ENCODE measurements at regions not wholly inside any gene's neighbourhood (a gene's known extent, or its start where the extent isn't known, plus 50 kb on each side); places are given as distances from the start of the nearest gene placed in this dataset.

DNA sequence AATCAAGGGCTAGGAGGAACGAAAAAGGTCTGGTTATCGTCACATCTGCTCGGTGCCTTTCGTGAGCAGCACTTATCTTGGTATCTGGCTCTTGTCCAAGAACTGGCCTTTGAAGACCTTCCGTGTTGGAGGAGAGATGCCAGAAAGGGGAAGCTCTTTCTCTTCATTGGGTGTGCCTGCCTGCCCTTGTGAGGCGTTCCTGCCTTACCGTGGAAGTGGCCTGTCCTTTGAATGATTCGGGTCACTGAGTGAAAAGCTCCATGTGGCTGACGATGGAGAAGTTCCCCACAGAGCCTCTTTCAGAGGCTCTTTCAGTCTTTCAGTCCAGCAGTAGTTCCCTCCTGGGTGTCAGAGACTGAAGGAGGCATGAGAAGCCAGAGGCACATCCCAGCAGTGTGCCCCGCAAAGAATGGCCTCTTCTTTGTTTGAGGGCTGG is 121.5 kb upstream of the SLC10A2 start:
- no peak overlapping the region for H3K27ac ChIP-seq (ENCODE audit: low read depth, low read length, poor library complexity, severe bottlenecking)
- no peak for TF ChIP-seq EZH2 (IDR thresholded peaks at IDR 0.05; ENCODE audit: borderline replicate concordance, low read length)
- TF ChIP-seq, protein P1, sequence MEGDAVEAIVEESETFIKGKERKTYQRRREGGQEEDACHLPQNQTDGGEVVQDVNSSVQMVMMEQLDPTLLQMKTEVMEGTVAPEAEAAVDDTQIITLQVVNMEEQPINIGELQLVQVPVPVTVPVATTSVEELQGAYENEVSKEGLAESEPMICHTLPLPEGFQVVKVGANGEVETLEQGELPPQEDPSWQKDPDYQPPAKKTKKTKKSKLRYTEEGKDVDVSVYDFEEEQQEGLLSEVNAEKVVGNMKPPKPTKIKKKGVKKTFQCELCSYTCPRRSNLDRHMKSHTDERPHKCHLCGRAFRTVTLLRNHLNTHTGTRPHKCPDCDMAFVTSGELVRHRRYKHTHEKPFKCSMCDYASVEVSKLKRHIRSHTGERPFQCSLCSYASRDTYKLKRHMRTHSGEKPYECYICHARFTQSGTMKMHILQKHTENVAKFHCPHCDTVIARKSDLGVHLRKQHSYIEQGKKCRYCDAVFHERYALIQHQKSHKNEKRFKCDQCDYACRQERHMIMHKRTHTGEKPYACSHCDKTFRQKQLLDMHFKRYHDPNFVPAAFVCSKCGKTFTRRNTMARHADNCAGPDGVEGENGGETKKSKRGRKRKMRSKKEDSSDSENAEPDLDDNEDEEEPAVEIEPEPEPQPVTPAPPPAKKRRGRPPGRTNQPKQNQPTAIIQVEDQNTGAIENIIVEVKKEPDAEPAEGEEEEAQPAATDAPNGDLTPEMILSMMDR (IDR thresholded peaks at IDR 0.05; ENCODE audit: low read length) = no peak; the same call in 1 of the 2 replicates
- no peaks in the 10 kb centered on the region for H3K79me2 ChIP-seq (ENCODE audit: insufficient read depth, low read length)
- no peak overlapping the region for H3K4me3 ChIP-seq (ENCODE audit: low read depth, low read length, poor library complexity, severe bottlenecking)
- no peaks in the 10 kb centered on the region for H3K9me3 ChIP-seq (ENCODE audit: low read length)
- no peak overlapping the region for H3K9ac ChIP-seq (ENCODE audit: low read length)
- no peaks in the 10 kb centered on the region for H3K9me2 ChIP-seq (ENCODE audit: low read depth, low read length)
- H3K27me3 ChIP-seq (ENCODE audit: insufficient read depth, low read length) = no peaks in the 10 kb centered on the region
- H2AFZ ChIP-seq (ENCODE audit: low read length) = peak overlapping the region; percentile 69
- H4K20me1 ChIP-seq (ENCODE audit: insufficient read depth, low read length) = no peaks in the 10 kb centered on the region
- H3K36me3 ChIP-seq (ENCODE audit: insufficient read depth, low read length) = no peaks in the 10 kb centered on the region
- peak overlapping the region; percentile 45 for H3K4me2 ChIP-seq (ENCODE audit: low read length)
- H3K4me1 ChIP-seq (ENCODE audit: insufficient read depth, low read length, severe bottlenecking) = peaks cover 12% of the 10 kb centered on the region
- no peaks in the 10 kb centered on the region for H3F3A ChIP-seq (ENCODE audit: insufficient read depth, low read length)

DNA sequence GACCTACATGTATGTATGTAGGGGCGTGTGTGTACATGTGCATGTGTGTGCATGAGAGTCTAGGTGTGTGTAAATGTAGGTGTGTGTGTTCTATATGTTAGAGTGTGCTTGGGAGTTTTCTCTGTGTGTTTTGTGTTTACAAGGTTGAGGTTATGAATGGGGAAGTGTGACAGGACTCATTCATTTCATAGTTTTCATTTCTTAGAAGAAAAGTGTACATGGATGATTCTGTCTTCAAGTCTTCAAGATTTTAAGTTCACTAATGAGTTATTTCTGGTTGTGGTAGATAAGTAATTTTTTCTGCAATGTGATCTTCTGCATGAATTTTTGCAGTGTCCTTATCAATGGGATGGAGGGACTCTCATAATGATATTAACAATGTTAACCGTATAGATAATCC is 118.2 kb upstream of the SLC10A2 start:
- Histone ChIP-seq H3K9ac (ENCODE audit: low read length) (no peak overlapping the region), H3F3A (ENCODE audit: insufficient read depth, low read length) (no peaks in the 10 kb centered on the region), H3K36me3 (ENCODE audit: insufficient read depth, low read length) (no peaks in the 10 kb centered on the region), H3K9me3 (ENCODE audit: low read length) (no peaks in the 10 kb centered on the region), H2AFZ (ENCODE audit: low read length) (no peak overlapping the region), H3K4me1 (ENCODE audit: insufficient read depth, low read length, severe bottlenecking) (peaks cover 12% of the 10 kb centered on the region), H3K4me3 (ENCODE audit: low read depth, low read length, poor library complexity, severe bottlenecking) (no peak overlapping the region), H3K79me2 (ENCODE audit: insufficient read depth, low read length) (no peaks in the 10 kb centered on the region), H3K27ac (ENCODE audit: low read depth, low read length, poor library complexity, severe bottlenecking) (no peak overlapping the region), H3K4me2 (ENCODE audit: low read length) (no peak overlapping the region), H3K9me2 (ENCODE audit: low read depth, low read length) (no peaks in the 10 kb centered on the region), H4K20me1 (ENCODE audit: insufficient read depth, low read length) (no peaks in the 10 kb centered on the region), H3K27me3 (ENCODE audit: insufficient read depth, low read length) (no peaks in the 10 kb centered on the region)
- TF ChIP-seq, protein P1 (IDR thresholded peaks at IDR 0.05; ENCODE audit: low read length) = no peak
- TF ChIP-seq EZH2 (IDR thresholded peaks at IDR 0.05; ENCODE audit: borderline replicate concordance, low read length) = no peak

DNA sequence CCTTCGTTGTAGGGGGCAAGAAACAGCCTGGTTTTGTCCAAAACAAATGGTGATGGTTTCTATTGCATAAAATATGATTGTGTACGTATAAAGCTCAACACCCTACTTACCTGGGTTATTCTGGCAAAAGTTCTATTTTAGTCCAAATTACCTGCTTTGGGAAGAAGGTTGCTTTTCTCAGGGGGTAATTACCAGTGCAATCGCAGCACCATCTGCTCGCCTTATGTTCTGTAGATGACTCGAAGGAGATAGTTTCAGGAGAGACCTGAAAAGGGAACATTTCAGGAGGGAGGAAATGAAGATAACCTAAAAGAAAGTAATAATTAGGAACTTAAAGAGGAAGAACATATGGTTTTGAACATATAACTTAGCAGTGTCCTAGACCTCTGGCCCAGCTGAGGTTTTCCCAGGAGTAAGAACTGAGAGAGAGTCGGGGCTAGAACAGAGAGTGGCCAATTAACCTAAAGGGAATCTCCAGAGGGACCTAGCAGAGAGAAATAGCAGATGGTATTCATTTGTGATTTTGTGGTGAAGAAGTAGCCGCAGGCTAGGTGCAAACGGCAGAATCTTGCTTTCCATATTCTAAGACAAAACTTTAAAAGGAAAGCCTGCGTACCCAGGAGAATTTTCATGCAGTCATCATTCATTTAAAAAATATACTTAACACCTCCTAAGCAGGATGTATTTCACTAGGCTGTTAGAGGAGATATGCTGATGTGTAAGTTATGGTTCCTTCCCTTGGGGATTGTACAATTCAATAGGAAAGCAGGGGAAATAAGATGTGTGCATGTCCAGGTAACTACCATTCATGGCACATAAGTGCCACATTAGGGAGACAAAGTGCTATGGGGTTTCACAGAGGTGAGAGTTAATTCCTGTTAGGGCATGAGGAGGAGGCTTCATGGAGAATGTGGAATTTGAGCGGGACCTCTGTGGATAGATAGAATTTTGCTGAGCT is 113.0 kb upstream of the SLC10A2 start:
- no peak overlapping the region for H2AFZ ChIP-seq (ENCODE audit: low read length)
- no peaks in the 10 kb centered on the region for H3F3A ChIP-seq (ENCODE audit: insufficient read depth, low read length)
- H3K9ac ChIP-seq (ENCODE audit: low read length) = no peak overlapping the region
- no peaks in the 10 kb centered on the region for H3K36me3 ChIP-seq (ENCODE audit: insufficient read depth, low read length)
- H3K79me2 ChIP-seq (ENCODE audit: insufficient read depth, low read length) = no peaks in the 10 kb centered on the region
- no peak overlapping the region for H3K27ac ChIP-seq (ENCODE audit: low read depth, low read length, poor library complexity, severe bottlenecking)
- no peak overlapping the region for H3K4me2 ChIP-seq (ENCODE audit: low read length)
- H3K9me3 ChIP-seq (ENCODE audit: low read length) = no peaks in the 10 kb centered on the region
- H4K20me1 ChIP-seq (ENCODE audit: insufficient read depth, low read length) = no peaks in the 10 kb centered on the region
- no peak for TF ChIP-seq EZH2 (IDR thresholded peaks at IDR 0.05; ENCODE audit: borderline replicate concordance, low read length)
- TF ChIP-seq, protein P1 (IDR thresholded peaks at IDR 0.05; ENCODE audit: low read length) = no peak
- H3K9me2 ChIP-seq (ENCODE audit: low read depth, low read length) = no peaks in the 10 kb centered on the region
- no peaks in the 10 kb centered on the region for H3K4me1 ChIP-seq (ENCODE audit: insufficient read depth, low read length, severe bottlenecking)
- H3K27me3 ChIP-seq (ENCODE audit: insufficient read depth, low read length) = no peaks in the 10 kb centered on the region
- no peak overlapping the region for H3K4me3 ChIP-seq (ENCODE audit: low read depth, low read length, poor library complexity, severe bottlenecking)
